Stimulated activated CD8-positive, alpha-beta memory T cell treated with anti-CD3 and anti-CD28 coated beads, Interleukin-12 subunit alpha, Interleukin-12 subunit beta, amount 100 ng/mL, for 4 hours (primary cell): ENCODE measurements at regions not wholly inside any gene's neighbourhood (a gene's known extent, or its start where the extent isn't known, plus 50 kb on each side); places are given as distances from the start of the nearest gene placed in this dataset.

ENCODE experiments used
- DNase-seq: peaks from one replicate; pipeline ENCODE4 v3.0.0-alpha.2; 2020; ENCODE audit warnings: low read depth

- no peak for DNase-seq
Observed at GRCh38 chr14:50038398-50039119, 77.8 kb downstream of the VCPKMT start.

DNA sequence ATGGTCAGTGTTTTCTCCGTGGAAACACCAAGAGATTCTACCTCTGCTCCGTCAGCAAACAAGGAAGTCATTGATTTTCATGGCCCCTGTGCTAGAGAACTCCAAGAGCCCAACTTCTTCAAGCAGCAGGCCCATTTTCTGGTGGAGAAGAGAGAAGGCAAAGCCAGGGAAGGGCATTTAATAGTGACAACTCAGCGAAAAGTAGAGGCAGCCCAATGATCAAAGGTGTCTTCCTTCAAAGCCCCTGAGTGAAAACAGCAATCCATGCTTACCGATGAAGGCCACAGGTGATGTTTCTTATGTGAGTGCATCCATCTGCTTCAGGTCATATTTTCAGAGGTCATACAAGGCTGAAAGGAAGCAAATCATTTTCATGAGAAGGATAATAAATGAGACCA, 77.3 kb downstream of the VCPKMT start:
- DNase-seq = no peak

GRCh38 chr14:50039734-50040400, 76.5 kb downstream of the VCPKMT start:
- no peak for DNase-seq

GRCh38 chr14:50040401-50040775, 76.0 kb downstream of the VCPKMT start:
- DNase-seq = no peak

GRCh38 chr14:50040895-50041465, 75.4 kb downstream of the VCPKMT start:
- DNase-seq = no peak

DNA sequence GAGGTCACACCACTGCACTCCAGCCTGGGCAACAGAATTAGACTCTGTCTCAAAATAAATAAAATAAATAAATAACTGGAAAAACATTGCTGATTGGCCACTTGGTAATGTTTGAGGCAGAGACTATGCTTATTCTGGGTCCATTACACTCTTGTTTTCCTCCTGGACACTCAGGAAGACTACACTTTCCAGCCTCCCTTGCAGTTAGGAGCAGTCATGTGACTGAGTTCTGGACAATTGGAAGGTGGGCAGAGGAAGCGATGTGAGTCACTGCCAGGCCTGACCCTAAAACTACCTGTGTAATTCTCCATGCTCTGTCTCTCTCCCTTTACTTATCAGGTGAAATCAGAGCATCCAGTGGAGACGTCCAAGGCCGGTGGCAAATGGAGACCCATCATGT, 74.4 kb downstream of the VCPKMT start:
- no peak for DNase-seq

GRCh38 chr14:50044042-50044651, 72.2 kb downstream of the VCPKMT start:
- no peak for DNase-seq

DNA sequence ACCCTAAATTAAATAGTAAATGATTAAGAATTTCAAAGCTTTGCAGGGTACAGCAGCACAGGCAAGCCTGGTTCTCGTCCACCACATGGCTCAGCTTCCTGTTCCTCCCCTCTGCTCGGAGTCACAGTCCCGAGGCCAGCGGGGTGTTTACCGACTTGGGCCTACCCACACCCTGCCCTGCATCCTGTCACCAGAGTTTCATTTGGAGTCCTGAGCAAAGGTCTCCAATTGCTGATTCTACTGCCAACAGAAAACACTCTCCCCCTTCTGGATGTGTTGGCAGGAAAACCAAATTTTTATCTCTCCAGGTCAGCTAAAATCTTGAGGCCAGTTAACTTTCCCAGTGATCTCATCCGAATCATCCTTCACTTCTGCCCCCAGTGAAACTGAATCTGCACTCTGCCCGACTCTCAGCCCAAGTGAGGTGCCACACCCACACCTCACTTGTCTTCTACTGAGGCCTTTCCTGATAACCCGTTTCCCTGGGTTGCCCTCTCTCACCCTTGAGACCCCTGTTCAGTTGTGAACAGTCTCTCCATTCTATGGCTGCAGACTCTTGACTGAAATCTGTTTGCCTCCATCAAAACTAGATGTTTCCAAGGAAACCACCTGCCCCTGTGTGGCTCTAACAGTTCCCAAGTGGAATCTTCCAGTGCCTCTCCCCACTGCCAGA, 71.2 kb downstream of the VCPKMT start:
- DNase-seq = peak; percentile 41

DNA sequence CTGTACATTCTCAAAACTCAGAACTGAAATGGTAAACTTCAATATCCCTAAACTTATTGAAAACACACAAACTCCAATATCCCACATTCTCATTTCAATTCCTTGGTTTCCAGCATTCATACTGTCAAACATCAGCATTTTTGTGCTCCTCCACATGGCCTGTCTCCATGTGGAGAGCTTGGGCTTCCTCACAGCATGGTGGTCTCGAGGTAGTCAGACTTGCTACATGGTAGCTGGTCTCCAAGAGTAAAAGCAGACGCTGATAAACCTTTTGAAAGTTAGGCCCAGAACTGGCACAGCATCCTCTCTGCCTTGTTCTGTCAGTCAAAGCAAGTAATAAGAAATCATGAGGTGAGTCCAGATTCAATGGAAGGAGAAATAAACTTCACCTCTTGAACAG, 70.5 kb downstream of the VCPKMT start:
- no peak for DNase-seq

GRCh38 chr14:50047274-50047676, 69.1 kb downstream of the VCPKMT start:
- DNase-seq = no peak

GRCh38 chr14:50049093-50049492, 67.3 kb downstream of the VCPKMT start:
- DNase-seq = no peak

DNA sequence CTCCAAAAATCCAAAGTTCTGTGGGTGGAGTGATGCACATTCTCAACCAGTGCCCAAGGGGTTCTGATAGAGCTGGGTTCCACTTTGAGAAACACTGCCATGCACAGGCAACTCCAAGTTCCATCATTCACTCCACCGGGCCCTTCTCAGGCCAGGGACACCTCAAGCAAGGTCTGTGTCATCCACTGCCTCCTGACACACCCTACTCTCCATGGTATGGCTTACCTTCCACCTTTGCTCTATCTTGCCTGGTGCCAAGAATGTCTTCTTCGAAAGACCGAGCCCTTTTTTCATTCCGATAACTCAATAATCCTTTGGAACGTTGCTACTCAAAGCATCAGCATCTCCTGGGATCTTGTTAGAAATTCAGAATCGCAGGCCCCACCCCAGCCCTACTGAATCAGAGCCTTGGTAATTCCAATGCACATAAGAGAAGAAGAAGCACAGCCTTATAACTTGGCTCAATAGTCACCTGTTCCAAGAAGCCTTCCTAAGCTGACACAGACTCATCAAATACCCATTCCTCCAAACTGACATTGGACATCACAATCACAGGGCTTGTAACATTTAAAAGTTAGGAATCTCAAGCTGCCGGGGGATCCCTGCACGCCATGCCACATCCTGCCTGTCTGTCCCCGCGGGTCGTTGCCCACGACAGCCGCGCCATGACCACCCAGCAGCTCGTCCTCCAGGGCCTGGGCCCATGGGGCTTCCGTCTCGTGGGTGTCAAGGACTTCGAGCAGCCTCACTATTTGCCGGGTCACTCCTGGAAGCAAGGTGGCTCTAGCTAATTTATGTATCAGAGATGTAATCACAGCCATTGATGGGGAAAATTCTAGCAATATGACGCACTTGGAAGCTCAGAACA, 66.4 kb downstream of the VCPKMT start:
- DNase-seq = no peak

DNA sequence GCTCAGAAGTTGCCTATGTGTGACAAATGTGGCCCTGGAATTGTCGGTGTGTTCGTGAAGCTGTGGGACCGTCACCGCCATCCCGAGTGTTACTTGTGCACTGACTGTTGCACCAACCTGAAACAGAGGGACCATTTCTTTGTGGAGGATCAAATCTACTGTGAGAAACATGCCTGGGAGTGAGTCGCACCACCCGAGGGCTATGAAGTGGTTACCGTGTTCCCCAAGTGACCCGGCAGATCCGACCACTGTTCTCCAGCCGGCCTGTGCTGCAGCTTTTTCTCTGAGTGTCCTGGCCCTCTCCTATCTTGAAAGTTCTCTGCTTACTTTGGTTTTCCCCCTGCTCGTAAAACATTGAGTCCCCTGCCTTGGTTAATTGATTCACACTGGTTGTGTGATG, 65.3 kb downstream of the VCPKMT start:
- no peak for DNase-seq

DNA sequence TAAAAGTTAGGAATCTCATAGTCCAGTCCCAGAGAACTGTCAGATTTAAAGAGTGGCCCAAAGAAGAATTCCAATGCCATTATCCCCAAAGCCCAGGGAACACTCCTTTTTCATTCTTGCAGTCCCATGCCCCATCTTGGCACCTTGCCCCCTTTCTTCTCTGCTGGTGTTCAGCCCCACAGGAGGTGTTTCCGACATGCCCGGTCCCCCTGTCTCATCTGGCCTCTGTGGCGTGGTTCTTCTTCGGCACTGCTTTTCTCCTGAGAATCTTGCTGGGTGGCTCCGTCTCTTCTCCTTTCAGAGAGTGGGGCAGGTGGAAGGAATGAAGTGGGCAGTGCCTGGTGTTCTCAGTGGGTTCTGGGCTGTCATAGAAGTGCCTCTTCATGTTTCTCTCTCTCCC, 64.7 kb downstream of the VCPKMT start:
- DNase-seq = no peak

DNA sequence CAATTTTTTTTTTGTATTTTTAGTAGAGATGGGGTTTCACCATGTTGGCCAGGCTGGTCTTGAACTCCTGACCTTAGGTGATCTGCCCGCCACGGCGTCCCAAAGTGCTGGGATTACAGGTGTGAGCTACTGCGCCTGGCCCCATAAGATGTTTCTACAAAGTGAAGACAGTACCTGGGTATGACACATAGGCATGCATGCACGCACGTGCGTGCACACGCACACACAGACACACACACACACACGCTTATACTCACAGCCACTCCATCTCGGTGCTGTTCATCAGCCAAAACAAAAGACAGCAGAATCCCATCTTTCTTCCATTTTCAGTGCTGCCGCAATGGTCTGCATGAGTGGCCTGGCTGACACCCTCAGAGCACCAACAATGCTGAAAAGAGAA, 63.9 kb downstream of the VCPKMT start:
- DNase-seq = no peak

DNA sequence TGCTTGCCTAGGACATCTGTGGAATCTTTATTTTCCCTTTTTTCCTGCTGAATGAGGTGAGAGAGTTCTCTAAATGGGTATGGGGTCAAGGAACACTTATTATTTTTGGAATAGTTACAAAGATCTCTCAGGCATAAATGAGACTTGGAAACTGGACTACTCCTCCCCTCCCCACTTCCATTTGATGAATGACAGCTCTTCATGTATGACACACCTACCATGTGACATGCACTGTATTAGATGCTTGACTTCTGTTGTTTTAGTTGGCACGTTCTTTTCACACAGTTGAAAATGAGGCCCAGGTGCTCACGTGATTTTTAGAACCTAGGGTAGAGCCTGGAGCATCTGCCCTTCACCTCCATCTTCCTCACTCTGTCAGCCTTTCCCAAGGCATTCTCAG, 62.4 kb downstream of the VCPKMT start:
- DNase-seq = no peak

GRCh38 chr14:50055461-50056228, 60.7 kb downstream of the VCPKMT start:
- no peak for DNase-seq

- no peak for DNase-seq
Observed at GRCh38 chr14:50056435-50056834, 59.9 kb downstream of the VCPKMT start.

GRCh38 chr14:50057331-50057730, 59.0 kb downstream of the VCPKMT start:
- DNase-seq = no peak

DNA sequence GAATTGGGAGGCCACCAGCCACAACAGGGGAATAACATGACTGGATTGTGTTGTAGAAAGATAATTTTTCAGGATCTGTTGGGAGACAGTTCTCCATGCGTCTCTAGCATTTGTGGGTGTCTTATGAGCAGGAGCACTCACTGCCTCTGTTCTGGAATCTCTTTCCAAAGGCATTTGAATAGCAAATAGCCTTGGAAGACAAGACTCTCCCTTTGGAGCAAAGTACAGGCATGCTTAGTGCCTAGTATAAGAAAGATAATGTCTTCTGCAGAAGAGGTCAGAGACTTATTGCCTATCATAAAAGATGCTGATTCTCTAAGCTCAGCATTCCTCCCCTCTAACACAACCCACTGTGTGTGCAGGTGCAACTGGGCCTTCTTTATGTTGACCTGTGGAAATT, 58.3 kb downstream of the VCPKMT start:
- DNase-seq = no peak
